Transverse colon (tissue), 4 donors: ENCODE measurements at regions not wholly inside any gene's neighbourhood (a gene's known extent, or its start where the extent isn't known, plus 50 kb on each side); places are given as distances from the start of the nearest gene placed in this dataset.

Experiments
- DNase-seq: peaks from one replicate; pipeline ENCODE4 v3.0.0-alpha.2; 2019
- H3K27ac ChIP-seq, 4 donors: fragments of 200-600 bp; sonication (generic); 2 replicates each; pipeline ENCODE4 v1.5.1; 2016 to 2018; ENCODE audit warnings: inconsistent platforms in 4 of 4
- H3K27me3 ChIP-seq: fragments of 200-600 bp; sonication (generic); 2 replicates; pipeline ENCODE4 v1.5.1; 2017; ENCODE audit warnings: inconsistent platforms
- H3K36me3 ChIP-seq, 4 donors: fragments of 200-600 bp; sonication (generic); 2 replicates each; pipeline ENCODE4 v1.5.1; 2017 to 2019; ENCODE audit warnings: inconsistent platforms in 4 of 4
- H3K4me1 ChIP-seq, 4 donors: fragments of 200-600 bp; sonication (generic); 2 replicates each; pipeline ENCODE4 v1.5.1; 2017 to 2020; ENCODE audit warnings: inconsistent platforms in 4 of 4
- H3K4me3 ChIP-seq, 4 donors: fragments of 200-600 bp; sonication (generic); 1 replicate in 1 of 4; 2 replicates in 3 of 4; pipeline versions ENCODE4 v1.5.1 to v1.6.1; 2017 to 2019; ENCODE audit warnings: inconsistent platforms in 4 of 4
- H3K9me3 ChIP-seq, 2 donors: fragments of 200-600 bp; sonication (generic); 2 replicates each; pipeline ENCODE4 v1.5.1; 2017 to 2019; ENCODE audit warnings: inconsistent platforms in 2 of 2
- CTCF ChIP-seq, 5 experiments: fragments of 200-600 bp in 3 of 5; fragments of 450-650 bp in 2 of 5; sonication (generic) in 3 of 5; IDR thresholded peaks; 1 replicate in 2 of 5; 2 replicates in 3 of 5; pipeline ENCODE4 v1.5.1; 2016 to 2017; ENCODE audit warnings: antibody characterized with exemption in 5 of 5, inconsistent platforms in 3 of 5, mild to moderate bottlenecking in 2 of 5, moderate library complexity in 1 of 5
- EP300 ChIP-seq: sonication (generic); formaldehyde crosslinking; IDR thresholded peaks from one replicate; pipeline ENCODE4 v1.6.1; 2017; ENCODE audit warnings: antibody characterized with exemption, low read depth
- POLR2A ChIP-seq: fragments of 450-650 bp; IDR thresholded peaks from one replicate; pipeline ENCODE4 v1.6.1; 2016; ENCODE audit warnings: antibody characterized with exemption, mild to moderate bottlenecking, moderate library complexity
- POLR2AphosphoS5 ChIP-seq, 3 donors: sonication (generic); formaldehyde crosslinking; IDR thresholded peaks; one replicate each; pipeline ENCODE4 v1.6.1; 2016; ENCODE audit warnings: antibody characterized with exemption in 3 of 3
- WGBS, 2 donors: methylation state at CpG; one replicate each; pipeline ENCODE4 v1.1.5; 2018; ENCODE audit warnings: low coverage in 1 of 2; 5-methylcytosine and 5-hydroxymethylcytosine counted together
- in situ Hi-C, 4 donors: fragments of 200-750 bp; cut with MboI; loops; one replicate each; pipeline versions ENCODE4 v1.15.0 to v1.15.1; 2017; ENCODE audit warnings: low sequenced_read_pairs in 3 of 4, low pct_ligation_motif_present in 1 of 4, low pct_unique_long_range_greater_than_20kb in 1 of 4
- intact Hi-C: fragments of 100-400 bp; cut with DNase I; formaldehyde crosslinking; loops from one replicate; pipeline ENCODE4 v1.15.1; 2023; ENCODE audit warnings: low total_unique reads

- H3K4me3 ChIP-seq, result no peak overlapping the region
- no peak overlapping the region for H3K27ac ChIP-seq
- 92% methylated on average over 3 of the region's 3 CpGs; no CpG with 5 or more reads in 1 of the 2 donors for WGBS, 2 donors
- DNase-seq, result no peak
- no peaks in the 10 kb centered on the region for H3K27me3 ChIP-seq
- intact Hi-C loops, result no loop called here
- in situ Hi-C loops, result no loop called here
- no peaks in the 10 kb centered on the region for H3K9me3 ChIP-seq
- TF ChIP-seq EP300 (no peak), POLR2A (no peak), POLR2AphosphoS5 (IDR thresholded peaks at IDR 0.05) (no peak)
- H3K36me3 ChIP-seq, result no peaks in the 10 kb centered on the region
- no peaks in the 10 kb centered on the region for H3K4me1 ChIP-seq
These were observed 82.9 kb upstream of the TMEFF2 start for GRCh38 chr2:192277494-192278109.

- intact Hi-C loops (no loop called here), in situ Hi-C loops (no loop called here)
- no peak for DNase-seq
- Histone ChIP-seq H3K27ac (no peak overlapping the region), H3K36me3 (no peaks in the 10 kb centered on the region), H3K9me3 (no peaks in the 10 kb centered on the region), H3K4me3 (no peak overlapping the region), H3K4me1 (no peaks in the 10 kb centered on the region), H3K27me3 (no peaks in the 10 kb centered on the region)
- WGBS, 2 donors, result 80 to 97% methylated on average over 3 of the region's 3 CpGs
- TF ChIP-seq POLR2AphosphoS5 (IDR thresholded peaks at IDR 0.05) (no peak), POLR2A (no peak), CTCF (IDR thresholded peaks at IDR 0.05) (no peak), EP300 (no peak)
These were observed 80.9 kb upstream of the TMEFF2 start for GRCh38 chr2:192275632-192276031.

GRCh38 chr2:192267484-192267883 is 72.8 kb upstream of the TMEFF2 start:
- Histone ChIP-seq H3K9me3 (no peaks in the 10 kb centered on the region), H3K27me3 (no peaks in the 10 kb centered on the region), H3K4me3 (no peak overlapping the region), H3K36me3 (no peaks in the 10 kb centered on the region), H3K27ac (no peak overlapping the region), H3K4me1 (no peaks in the 10 kb centered on the region)
- intact Hi-C loops (no loop called here), in situ Hi-C loops (no loop called here)
- no peak for DNase-seq
- TF ChIP-seq POLR2AphosphoS5 (IDR thresholded peaks at IDR 0.05) (no peak), POLR2A (no peak), EP300 (no peak), CTCF (IDR thresholded peaks at IDR 0.05) (no peak)

- H3K27me3 ChIP-seq, result no peaks in the 10 kb centered on the region
- intact Hi-C loops (no loop called here), in situ Hi-C loops (no loop called here)
- no peak overlapping the region for H3K4me3 ChIP-seq
- no peaks in the 10 kb centered on the region for H3K9me3 ChIP-seq
- 48 to 50% methylated on average over 2 of the region's 2 CpGs for WGBS, 2 donors
- TF ChIP-seq POLR2AphosphoS5 (IDR thresholded peaks at IDR 0.05) (no peak), CTCF (IDR thresholded peaks at IDR 0.05) (no peak), POLR2A (no peak), EP300 (no peak)
- DNase-seq, result no peak
- H3K27ac ChIP-seq, result no peak overlapping the region
- no peaks in the 10 kb centered on the region for H3K4me1 ChIP-seq
- H3K36me3 ChIP-seq, result no peaks in the 10 kb centered on the region
These were observed 71.0 kb upstream of the TMEFF2 start for GRCh38 chr2:192265751-192266150.

GRCh38 chr2:192254444-192254843 is 59.7 kb upstream of the TMEFF2 start:
- Histone ChIP-seq H3K36me3 (no peaks in the 10 kb centered on the region), H3K4me3 (no peak overlapping the region), H3K4me1 (no peaks in the 10 kb centered on the region), H3K9me3 (no peaks in the 10 kb centered on the region), H3K27me3 (no peaks in the 10 kb centered on the region), H3K27ac (no peak overlapping the region)
- intact Hi-C loops (no loop called here), in situ Hi-C loops (no loop called here)
- DNase-seq, result no peak
- TF ChIP-seq POLR2A (no peak), POLR2AphosphoS5 (IDR thresholded peaks at IDR 0.05) (no peak), CTCF (IDR thresholded peaks at IDR 0.05) (no peak), EP300 (no peak)
- WGBS, 2 donors, result 80 to 89% methylated on average over 3 of the region's 3 CpGs
